Neural cell (in vitro differentiated cells): ENCODE measurements at regions not wholly inside any gene's neighbourhood (a gene's known extent, or its start where the extent isn't known, plus 50 kb on each side); places are given as distances from the start of the nearest gene placed in this dataset.
"Not testable (repeated sequence)": the region's sequence is repeated elsewhere in the genome, so short reads cannot be mapped to it uniquely, and the experiment has no call there.

Experiments
- H2AFZ ChIP-seq: fragments of 200-600, 300-800 bp; sonication (generic), shearing (Covaris generic); 2 replicates; pipeline ENCODE4 v1.6.0; 2014; ENCODE audit warnings: low read depth, mild to moderate bottlenecking, antibody characterized with exemption, low read length, moderate library complexity
- H3F3A ChIP-seq: fragments of 200-600 bp; shearing (Covaris generic); 2 replicates; pipeline ENCODE4 v1.6.1; 2016; ENCODE audit warnings: mild to moderate bottlenecking, moderate library complexity, mixed read lengths, antibody characterized with exemption, low read length; ENCODE audit not compliant: insufficient read depth, poor library complexity, severe bottlenecking
- H3K27ac ChIP-seq: fragments of 200-600, 300-800 bp; sonication (generic), shearing (Covaris generic); 2 replicates; pipeline ENCODE4 v1.5.1; 2014; ENCODE audit warnings: mild to moderate bottlenecking, low read length, moderate library complexity
- H3K27me3 ChIP-seq: fragments of 300-800, 200-600 bp; sonication (generic), shearing (Covaris generic); 2 replicates; pipeline ENCODE4 v1.6.0; 2014; ENCODE audit warnings: mild to moderate bottlenecking, low read depth, low read length, moderate library complexity; ENCODE audit not compliant: insufficient read depth
- H3K36me3 ChIP-seq: fragments of 300-800, 200-600 bp; sonication (generic), shearing (Covaris generic); 2 replicates; pipeline ENCODE4 v1.5.1; 2014; ENCODE audit warnings: mild to moderate bottlenecking, antibody characterized with exemption, low read length, moderate library complexity; ENCODE audit not compliant: insufficient read depth
- H3K4me2 ChIP-seq: fragments of 300-800, 200-600 bp; sonication (generic), shearing (Covaris generic); 2 replicates; pipeline ENCODE4 v1.6.0; 2014; ENCODE audit warnings: mild to moderate bottlenecking, low read length
- H3K4me3 ChIP-seq: fragments of 300-800, 200-600 bp; sonication (generic), shearing (Covaris generic); 2 replicates; pipeline ENCODE4 v1.5.1; 2014; ENCODE audit warnings: mild to moderate bottlenecking, low read length, moderate library complexity
- H3K79me2 ChIP-seq: fragments of 200-600 bp; shearing (Covaris generic); replicated peaks from 2 replicates; pipeline ENCODE4 v1.6.0; 2014; ENCODE audit warnings: mild to moderate bottlenecking, low read length, moderate library complexity; ENCODE audit not compliant: insufficient read depth
- H3K9ac ChIP-seq: fragments of 300-800, 200-600 bp; sonication (generic), shearing (Covaris generic); 2 replicates; pipeline ENCODE4 v1.6.1; 2016; ENCODE audit warnings: mild to moderate bottlenecking, low read length, mixed read lengths
- H3K9me2 ChIP-seq: fragments of 200-600 bp; shearing (Covaris generic); 2 replicates; pipeline ENCODE4 v1.6.1; 2016; ENCODE audit warnings: mild to moderate bottlenecking, low read length, mixed read lengths; ENCODE audit not compliant: insufficient read depth
- H3K9me3 ChIP-seq: fragments of 200-600, 300-800 bp; sonication (generic), shearing (Covaris generic); 2 replicates; pipeline ENCODE4 v1.6.1; 2016; ENCODE audit warnings: mild to moderate bottlenecking, mixed run types, low read length, moderate library complexity, mixed read lengths
- H4K20me1 ChIP-seq: fragments of 200-600 bp; shearing (Covaris generic); 2 replicates; pipeline ENCODE4 v1.6.1; 2016; ENCODE audit warnings: mild to moderate bottlenecking, mixed run types; ENCODE audit not compliant: insufficient read depth
- CTCF ChIP-seq: fragments of 450-650 bp; IDR thresholded peaks from 2 replicates; pipeline ENCODE4 v1.5.1; 2014; ENCODE audit warnings: antibody characterized with exemption, mild to moderate bottlenecking, moderate library complexity; ENCODE audit not compliant: poor library complexity, severe bottlenecking
- EP300 ChIP-seq: fragments of 450-650 bp; conservative IDR thresholded peaks from 2 replicates; pipeline ENCODE4 v1.6.1; 2014; ENCODE audit warnings: antibody characterized with exemption, mild to moderate bottlenecking, moderate library complexity; ENCODE audit not compliant: poor library complexity, severe bottlenecking
- EZH2 ChIP-seq: fragments of 200-600, 300-800 bp; shearing (Covaris generic), sonication (generic); IDR thresholded peaks from 2 replicates; pipeline ENCODE4 v1.6.1; 2014; ENCODE audit warnings: antibody characterized with exemption, low read length, borderline replicate concordance, mild to moderate bottlenecking; ENCODE audit not compliant: insufficient read depth, poor library complexity, severe bottlenecking
- MXI1 ChIP-seq: fragments of 450-650 bp; conservative IDR thresholded peaks from 2 replicates; pipeline ENCODE4 v1.6.1; 2014; ENCODE audit warnings: antibody characterized with exemption, mild to moderate bottlenecking; ENCODE audit not compliant: poor library complexity, severe bottlenecking
- POLR2AphosphoS5 ChIP-seq: IDR thresholded peaks from 2 replicates; pipeline ENCODE4 v1.6.1; 2012
- RAD21 ChIP-seq: fragments of 450-650 bp; conservative IDR thresholded peaks from 2 replicates; pipeline ENCODE4 v1.6.1; 2014; ENCODE audit warnings: antibody characterized with exemption, mild to moderate bottlenecking, moderate library complexity
- REST ChIP-seq: IDR thresholded peaks from 2 replicates; pipeline ENCODE4 v1.6.1; 2012; ENCODE audit warnings: borderline replicate concordance
- SMC3 ChIP-seq: fragments of 450-650 bp; conservative IDR thresholded peaks from 2 replicates; pipeline ENCODE4 v1.6.1; 2014; ENCODE audit warnings: antibody characterized with exemption, mild to moderate bottlenecking, moderate library complexity; ENCODE audit not compliant: poor library complexity
- TAF1 ChIP-seq: IDR thresholded peaks from 2 replicates; pipeline ENCODE4 v1.6.1; 2012; ENCODE audit warnings: low read depth

- Histone ChIP-seq H4K20me1 (no peaks in the 10 kb centered on the region), H3K9me2 (no peaks in the 10 kb centered on the region), H3K4me3 (no peak overlapping the region), H3K4me2 (no peak overlapping the region), H3F3A (no peaks in the 10 kb centered on the region), H3K27ac (no peak overlapping the region), H3K9ac (no peak overlapping the region), H3K79me2 (no peaks in the 10 kb centered on the region), H3K9me3 (no peaks in the 10 kb centered on the region), H3K36me3 (no peaks in the 10 kb centered on the region), H2AFZ (no peak overlapping the region), H3K27me3 (no peaks in the 10 kb centered on the region)
- TF ChIP-seq TAF1 = no peak
- TF ChIP-seq SMC3 = no peak
- no peak for TF ChIP-seq MXI1
- TF ChIP-seq CTCF = no peak
- TF ChIP-seq RAD21 = no peak
- no peak for TF ChIP-seq POLR2AphosphoS5
- no peak for TF ChIP-seq REST
- no peak for TF ChIP-seq EZH2
- no peak for TF ChIP-seq EP300
Observed at GRCh38 chr7:79979437-79979836, 155.2 kb upstream of the GNAI1 start.

- no peak for TF ChIP-seq CTCF
- no peak for TF ChIP-seq TAF1
- no peak for TF ChIP-seq REST
- no peak for TF ChIP-seq POLR2AphosphoS5
- TF ChIP-seq EP300 = no peak
- TF ChIP-seq MXI1 = no peak
- no peak for TF ChIP-seq SMC3
- TF ChIP-seq EZH2 = no peak
- TF ChIP-seq RAD21 = no peak
- no peaks in the 10 kb centered on the region for H3K9me2 ChIP-seq
- no peaks in the 10 kb centered on the region for H3K79me2 ChIP-seq
- H2AFZ ChIP-seq = no peak overlapping the region
- no peak overlapping the region for H3K4me3 ChIP-seq
- H4K20me1 ChIP-seq = no peaks in the 10 kb centered on the region
- H3K27ac ChIP-seq = no peak overlapping the region
- H3K4me2 ChIP-seq = no peak overlapping the region
- H3F3A ChIP-seq = no peaks in the 10 kb centered on the region
- no peaks in the 10 kb centered on the region for H3K9me3 ChIP-seq
- H3K9ac ChIP-seq = no peak overlapping the region
- H3K36me3 ChIP-seq = no peaks in the 10 kb centered on the region
- H3K27me3 ChIP-seq = no peaks in the 10 kb centered on the region
Observed at GRCh38 chr7:79977481-79977880, 157.2 kb upstream of the GNAI1 start.

- H3K36me3 ChIP-seq, H4K20me1 ChIP-seq, H3F3A ChIP-seq, H3K9me3 ChIP-seq, H3K9me2 ChIP-seq, H3K9ac ChIP-seq, H3K4me2 ChIP-seq, H2AFZ ChIP-seq, H3K27ac ChIP-seq, H3K4me3 ChIP-seq, H3K27me3 ChIP-seq, H3K79me2 ChIP-seq: not testable (repeated sequence)
Observed at GRCh38 chr7:79976711-79977020, 158.0 kb upstream of the GNAI1 start.
